ENCODE measurements at regions not wholly inside any gene's neighbourhood (a gene's known extent, or its start where the extent isn't known, plus 50 kb on each side); places are given as distances from the start of the nearest gene placed in this dataset.

GRCh38 chr14:26200687-26201086 is 397.1 kb downstream of the NOVA1 start:
- CTCF ChIA-PET, result no interaction called here
- intact Hi-C loops (cut with micrococcal nuclease; ENCODE audit: unreplicated experiment), result no loop called here
- BruUV-seq (replicated peaks), result no TSS peak
- Histone ChIP-seq H3K9me3 (ENCODE audit: low read depth, low read length, poor library complexity, severe bottlenecking) (no peaks in the 10 kb centered on the region), H3K27ac (ENCODE audit: low read depth, low read length, poor library complexity, severe bottlenecking) (no peak overlapping the region), H3K4me1 (ENCODE audit: insufficient read depth, low read length, poor library complexity, severe bottlenecking) (no peaks in the 10 kb centered on the region), H3K27me3 (replicated peaks; ENCODE audit: insufficient read depth, low read depth, low read length, poor library complexity) (no peaks in the 10 kb centered on the region), H3K4me3 (ENCODE audit: low read depth, low read length, poor library complexity, severe bottlenecking) (no peak overlapping the region), H3K36me3 (ENCODE audit: insufficient read depth, low read length, poor library complexity, severe bottlenecking) (no peaks in the 10 kb centered on the region)
- TF ChIP-seq EZH2 (IDR thresholded peaks at IDR 0.05; ENCODE audit: borderline replicate concordance, low read depth, low read length, poor library complexity, severe bottlenecking) (no peak), CTCF (conservative IDR thresholded peaks at IDR 0.05; ENCODE audit: low read depth, low read length) (no peak)
- DNase-seq (ENCODE audit: low spot score), result no peak
- POLR2A ChIA-PET (ENCODE audit: low non-redundant PET), result no interaction called here

GRCh38 chr14:26199590-26200370 is 398.1 kb downstream of the NOVA1 start:
- CTCF ChIA-PET, result no interaction called here
- Histone ChIP-seq H3K4me1 (ENCODE audit: insufficient read depth, low read length, poor library complexity, severe bottlenecking) (no peaks in the 10 kb centered on the region), H3K9me3 (ENCODE audit: low read depth, low read length, poor library complexity, severe bottlenecking) (no peaks in the 10 kb centered on the region), H3K4me3 (ENCODE audit: low read depth, low read length, poor library complexity, severe bottlenecking) (no peak overlapping the region), H3K27ac (ENCODE audit: low read depth, low read length, poor library complexity, severe bottlenecking) (no peak overlapping the region), H3K36me3 (ENCODE audit: insufficient read depth, low read length, poor library complexity, severe bottlenecking) (no peaks in the 10 kb centered on the region), H3K27me3 (replicated peaks; ENCODE audit: insufficient read depth, low read depth, low read length, poor library complexity) (no peaks in the 10 kb centered on the region)
- intact Hi-C loops (cut with micrococcal nuclease; ENCODE audit: unreplicated experiment), result no loop called here
- BruUV-seq (replicated peaks), result no TSS peak
- POLR2A ChIA-PET (ENCODE audit: low non-redundant PET), result no interaction called here
- TF ChIP-seq CTCF (conservative IDR thresholded peaks at IDR 0.05; ENCODE audit: low read depth, low read length), result no peak
- TF ChIP-seq EZH2 (IDR thresholded peaks at IDR 0.05; ENCODE audit: borderline replicate concordance, low read depth, low read length, poor library complexity, severe bottlenecking), result no peak
- no peak for DNase-seq (ENCODE audit: low spot score)

- CTCF ChIA-PET, result no interaction called here
- BruUV-seq (replicated peaks), result no TSS peak
- no peaks in the 10 kb centered on the region for H3K27me3 ChIP-seq (replicated peaks; ENCODE audit: insufficient read depth, low read depth, low read length, poor library complexity)
- DNase-seq (ENCODE audit: low spot score), result no peak
- no peak overlapping the region for H3K27ac ChIP-seq (ENCODE audit: low read depth, low read length, poor library complexity, severe bottlenecking)
- H3K4me1 ChIP-seq (ENCODE audit: insufficient read depth, low read length, poor library complexity, severe bottlenecking), result no peaks in the 10 kb centered on the region
- H3K4me3 ChIP-seq (ENCODE audit: low read depth, low read length, poor library complexity, severe bottlenecking), result no peak overlapping the region
- intact Hi-C loops (cut with micrococcal nuclease; ENCODE audit: unreplicated experiment), result no loop called here
- no peaks in the 10 kb centered on the region for H3K36me3 ChIP-seq (ENCODE audit: insufficient read depth, low read length, poor library complexity, severe bottlenecking)
- TF ChIP-seq EZH2 (IDR thresholded peaks at IDR 0.05; ENCODE audit: borderline replicate concordance, low read depth, low read length, poor library complexity, severe bottlenecking) (no peak), CTCF (conservative IDR thresholded peaks at IDR 0.05; ENCODE audit: low read depth, low read length) (no peak)
- no peaks in the 10 kb centered on the region for H3K9me3 ChIP-seq (ENCODE audit: low read depth, low read length, poor library complexity, severe bottlenecking)
- POLR2A ChIA-PET (ENCODE audit: low non-redundant PET), result no interaction called here
These were observed 398.7 kb downstream of the NOVA1 start for GRCh38 chr14:26199096-26199495.

All from A673 (cell line).